ENCODE measurements at regions not wholly inside any gene's neighbourhood (a gene's known extent, or its start where the extent isn't known, plus 50 kb on each side); places are given as distances from the start of the nearest gene placed in this dataset.

- TF ChIP-seq ESRRG (CRISPR knock-in tag; IDR thresholded peaks at IDR 0.05) (no peak), ZNF565 (CRISPR knock-in tag; conservative IDR thresholded peaks at IDR 0.05; ENCODE audit: low read depth) (no peak), GLIS3 (CRISPR knock-in tag; IDR thresholded peaks at IDR 0.05) (no peak), RARB (CRISPR knock-in tag; IDR thresholded peaks at IDR 0.05) (no peak), ARNTL (CRISPR knock-in tag; IDR thresholded peaks at IDR 0.05; ENCODE audit: borderline replicate concordance, low read depth) (no peak), ZNF8 (CRISPR knock-in tag; IDR thresholded peaks at IDR 0.05) (no peak)
- no peak for ATAC-seq
Observed at GRCh38 chr12:124114316-124114715, 141.3 kb downstream of the ZNF664 start.

GRCh38 chr12:124115496-124115895, 142.5 kb downstream of the ZNF664 start:
- ATAC-seq = no peak
- TF ChIP-seq TCF4 (CRISPR knock-in tag; IDR thresholded peaks at IDR 0.05; ENCODE audit: borderline replicate concordance) (no peak), ZC3H10 (CRISPR knock-in tag; IDR thresholded peaks at IDR 0.05) (no peak), CSRNP3 (CRISPR knock-in tag; IDR thresholded peaks at IDR 0.05) (no peak), CSDC2 (CRISPR knock-in tag; IDR thresholded peaks at IDR 0.05) (no peak), GLIS3 (CRISPR knock-in tag; IDR thresholded peaks at IDR 0.05) (no peak), POU6F1 (CRISPR knock-in tag; IDR thresholded peaks at IDR 0.05; ENCODE audit: borderline replicate concordance, low read depth) (no peak)

- TF ChIP-seq ZNF70 (CRISPR knock-in tag; IDR thresholded peaks at IDR 0.05) = no peak
- TF ChIP-seq TSHZ2 (CRISPR knock-in tag; IDR thresholded peaks at IDR 0.05) = no peak
- TF ChIP-seq CSRNP3 (CRISPR knock-in tag; IDR thresholded peaks at IDR 0.05) = no peak
- TF ChIP-seq SNAI2 (CRISPR knock-in tag; IDR thresholded peaks at IDR 0.05) = no peak
- TF ChIP-seq GLIS3 (CRISPR knock-in tag; IDR thresholded peaks at IDR 0.05) = no peak
- no peak for TF ChIP-seq CREB5 (CRISPR knock-in tag; IDR thresholded peaks at IDR 0.05; ENCODE audit: low read depth)
- TF ChIP-seq ARNTL (CRISPR knock-in tag; IDR thresholded peaks at IDR 0.05; ENCODE audit: borderline replicate concordance, low read depth) = no peak
- no peak for TF ChIP-seq TCF4 (CRISPR knock-in tag; IDR thresholded peaks at IDR 0.05; ENCODE audit: borderline replicate concordance)
- no peak for TF ChIP-seq TOX (CRISPR knock-in tag; IDR thresholded peaks at IDR 0.05; ENCODE audit: borderline replicate concordance)
- no peak for TF ChIP-seq ZFP3 (CRISPR knock-in tag; IDR thresholded peaks at IDR 0.05)
- no peak for TF ChIP-seq ZNF565 (CRISPR knock-in tag; conservative IDR thresholded peaks at IDR 0.05; ENCODE audit: low read depth)
- TF ChIP-seq ZFP30 (CRISPR knock-in tag; IDR thresholded peaks at IDR 0.05) = no peak
- TF ChIP-seq PPARA (CRISPR knock-in tag; IDR thresholded peaks at IDR 0.05; ENCODE audit: borderline replicate concordance) = no peak
- TF ChIP-seq BACH2 (CRISPR knock-in tag; IDR thresholded peaks at IDR 0.05; ENCODE audit: borderline replicate concordance) = no peak
- no peak for TF ChIP-seq CSDC2 (CRISPR knock-in tag; IDR thresholded peaks at IDR 0.05)
- TF ChIP-seq ZNF8 (CRISPR knock-in tag; IDR thresholded peaks at IDR 0.05) = no peak
- no peak for TF ChIP-seq OSR1 (CRISPR knock-in tag; IDR thresholded peaks at IDR 0.05)
- no peak for TF ChIP-seq RARB (CRISPR knock-in tag; IDR thresholded peaks at IDR 0.05)
- no peak for TF ChIP-seq POU6F1 (CRISPR knock-in tag; IDR thresholded peaks at IDR 0.05; ENCODE audit: borderline replicate concordance, low read depth)
- ATAC-seq = no peak
Observed at GRCh38 chr12:124115976-124116690, 143.1 kb downstream of the ZNF664 start.

Data from SK-N-SH treated with all-trans-retinoic acid at 6 μM for 48 hours (cell line).